ENCODE measurements at regions not wholly inside any gene's neighbourhood (a gene's known extent, or its start where the extent isn't known, plus 50 kb on each side); places are given as distances from the start of the nearest gene placed in this dataset.

GRCh38 chr6:44047179-44047546 is 80.1 kb downstream of the MRPL14 start:
- ATAC-seq (no peak), DNase-seq (ENCODE audit: low read depth, low spot score) (no peak), FAIRE-seq (no peak)
- TF ChIP-seq EP300 (IDR thresholded peaks at IDR 0.05; ENCODE audit: borderline replicate concordance in 1 of 2, control insufficient read depth in 1 of 2, low read depth in 2 of 2, low read length in 2 of 2) (no peak), YBX1 (IDR thresholded peaks at IDR 0.05) (no peak), ZNF384 (IDR thresholded peaks at IDR 0.05; ENCODE audit: borderline replicate concordance, low read depth, low read length) (no peak), SPI1 (IDR thresholded peaks at IDR 0.05; ENCODE audit: borderline replicate concordance, insufficient read depth, low read depth, low read length) (no peak), CEBPB (IDR thresholded peaks at IDR 0.05; ENCODE audit: borderline replicate concordance in 1 of 2, low read depth in 2 of 2, low read length in 2 of 2) (no peak), JUND (IDR thresholded peaks at IDR 0.05; ENCODE audit: low read depth, low read length) (no peak), PKNOX1 (IDR thresholded peaks at IDR 0.05) (no peak)
- H3K36me3 ChIP-seq (ENCODE audit: control insufficient read depth in 2 of 2, insufficient read depth in 2 of 2, low read length in 1 of 2) = no peaks in the 10 kb centered on the region
- H3K4me2 ChIP-seq (ENCODE audit: control insufficient read depth, insufficient read depth) = no peak overlapping the region
- H4K20me1 ChIP-seq (ENCODE audit: control insufficient read depth, insufficient read depth) = no peaks in the 10 kb centered on the region
- SMC1A ChIA-PET (ENCODE audit: uncharacterized antibody, unreplicated experiment) = interaction anchor here (1.0 kb wide), 1 partner anchor 12 kb away, joined by 3 read pairs; no protein-coding TSS in a partner anchor
- H3K9me3 ChIP-seq (replicated peaks; ENCODE audit: control insufficient read depth, insufficient read depth, low read length) = no peaks in the 10 kb centered on the region; the same call in 2 of the 3 replicates
- 0% methylated on average over 2 of the region's 2 CpGs for WGBS (ENCODE audit: insufficient coverage, insufficient replicate concordance, low lambda C conversion rate, missing lambda C conversion rate)
- no peak overlapping the region for H3K9ac ChIP-seq (ENCODE audit: control insufficient read depth, insufficient read depth, low read length)
- no TSS peak for BruUV-seq (replicated peaks)
- no peak overlapping the region for H2AFZ ChIP-seq (ENCODE audit: control insufficient read depth, low read depth, low read length)
- H3K27me3 ChIP-seq (replicated peaks in 1 of 2; ENCODE audit: control insufficient read depth in 2 of 2, insufficient read depth in 2 of 2, low read length in 1 of 2) = no peaks in the 10 kb centered on the region
- intact Hi-C loops (cut with micrococcal nuclease; ENCODE audit: unreplicated experiment) (no loop called here), in situ Hi-C loops (cut with MboI) (no loop called here)
- POLR2A ChIA-PET = interaction anchor here (1.1 kb wide), 1 partner anchor 21 kb away, joined by 3 read pairs; no protein-coding TSS in a partner anchor
- H3K4me1 ChIP-seq (ENCODE audit: control insufficient read depth, insufficient read depth, low read length) = peaks cover 13% of the 10 kb centered on the region
- H3K4me3 ChIP-seq = no peak overlapping the region
- CTCF ChIA-PET = no interaction called here
- no peaks in the 10 kb centered on the region for H3K79me2 ChIP-seq (ENCODE audit: control insufficient read depth, insufficient read depth, low read length)
- RAD21 ChIA-PET (ENCODE audit: unreplicated experiment) = interaction anchor here (0.6 kb wide), 1 partner anchor 417 kb away, joined by 3 read pairs; no protein-coding TSS in a partner anchor
- H3K27ac ChIP-seq (ENCODE audit: control insufficient read depth, insufficient read depth) = no peak overlapping the region
